DMS79 treated with DMSO at 0.1 percent for 48 hours (cell line): ENCODE measurements at regions not wholly inside any gene's neighbourhood (a gene's known extent, or its start where the extent isn't known, plus 50 kb on each side); places are given as distances from the start of the nearest gene placed in this dataset.

Experiments used
- DNase-seq: peaks from one replicate; lab custom pipeline; 2025; lab: John Stamatoyannopoulos, UW

DNA sequence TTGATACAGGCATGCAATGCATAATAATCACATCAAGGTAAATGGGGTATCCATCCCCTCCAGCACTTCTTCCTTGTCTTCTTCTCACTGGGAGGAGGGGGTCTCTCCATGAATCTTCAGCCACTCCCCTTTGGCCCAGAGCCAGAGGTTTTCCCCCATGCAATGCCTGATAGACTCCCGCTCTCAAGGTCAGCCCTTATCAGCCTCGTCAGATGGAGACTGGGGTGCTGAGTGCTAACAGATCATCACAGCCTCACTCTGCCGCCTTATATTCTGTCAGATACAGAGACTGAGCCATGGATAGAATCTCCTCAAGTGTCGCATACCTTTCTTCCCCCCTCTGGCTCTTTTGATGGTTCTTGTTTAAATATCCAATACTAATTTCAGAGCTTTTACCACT lies 503.1 kb downstream of the AACS start:
- DNase-seq = no peak

DNA sequence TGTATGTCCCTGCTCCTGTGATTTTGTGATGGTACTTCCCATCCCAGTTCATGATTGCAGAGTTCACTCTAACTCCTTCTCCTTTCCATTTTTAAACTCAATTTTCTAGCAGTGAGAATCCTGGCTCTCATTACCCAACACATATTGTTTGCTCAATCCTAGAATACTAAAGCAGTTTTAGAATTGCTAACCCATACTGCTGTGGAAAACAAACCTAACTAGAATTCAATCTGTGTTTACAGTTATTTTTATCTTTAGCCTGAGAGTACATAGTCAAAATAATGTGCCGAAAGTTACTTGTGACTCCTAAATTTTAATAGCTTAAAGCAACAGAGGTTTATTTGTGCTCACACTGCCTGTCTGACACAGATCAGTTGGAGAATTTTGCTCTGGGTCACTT lies 508.0 kb downstream of the AACS start:
- no peak for DNase-seq

DNA sequence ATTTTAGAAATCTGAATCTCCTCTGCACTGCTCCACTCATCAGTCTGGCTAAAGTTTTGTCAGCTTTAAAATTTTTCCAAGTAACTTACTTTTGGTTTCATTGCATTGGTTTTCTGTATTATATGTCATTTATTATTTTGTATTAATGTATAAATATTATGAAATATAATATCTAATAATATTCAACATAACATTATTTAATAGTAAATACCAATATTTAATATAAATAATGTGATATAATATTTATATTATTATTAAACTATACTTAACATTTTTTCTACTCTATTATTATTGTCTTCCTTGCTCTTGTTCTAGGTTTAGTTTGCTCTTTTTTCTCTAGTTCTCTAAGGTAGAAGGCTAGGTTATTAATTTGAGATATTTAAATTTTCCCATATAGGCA lies 512.1 kb downstream of the AACS start:
- no peak for DNase-seq

DNA sequence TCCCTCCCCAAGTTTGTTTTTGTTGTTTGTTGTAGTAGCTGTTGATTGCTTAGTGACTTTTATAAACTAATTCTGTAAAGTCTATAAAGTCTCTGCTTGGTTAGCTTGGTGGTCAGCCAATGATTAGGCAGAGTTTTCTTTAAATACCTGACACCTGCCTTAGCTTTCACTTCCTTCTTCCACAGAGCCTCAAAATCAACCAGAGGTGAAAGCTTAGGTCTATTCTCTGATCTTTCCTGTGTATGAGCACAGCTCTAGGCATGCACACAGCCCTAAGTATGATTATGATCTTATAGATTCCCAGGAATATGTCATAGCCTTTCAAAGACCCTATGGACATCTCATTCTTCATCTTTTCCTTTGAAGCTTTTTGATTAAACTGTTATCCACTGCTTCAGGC lies 514.7 kb downstream of the AACS start:
- DNase-seq = no peak

DNA sequence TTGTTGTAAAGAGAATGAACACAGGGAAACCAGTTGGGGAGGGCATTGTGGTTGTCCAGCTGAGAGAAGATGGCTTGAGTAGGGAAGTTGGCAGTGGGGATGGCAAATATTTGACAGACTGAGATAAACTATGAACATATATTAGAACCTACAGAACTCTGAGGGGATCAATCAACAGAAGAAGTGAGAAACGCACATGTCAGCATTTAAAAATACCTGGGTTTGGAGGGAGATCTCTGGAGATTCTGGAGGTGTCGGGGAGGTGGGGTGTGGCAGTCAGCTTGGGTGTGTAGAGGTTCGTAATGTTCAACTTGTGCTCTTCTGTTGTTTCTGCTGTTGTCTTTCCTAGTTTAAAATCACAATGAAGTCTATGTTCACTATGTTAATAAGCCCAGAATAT lies 517.8 kb downstream of the AACS start:
- DNase-seq = no peak

DNA sequence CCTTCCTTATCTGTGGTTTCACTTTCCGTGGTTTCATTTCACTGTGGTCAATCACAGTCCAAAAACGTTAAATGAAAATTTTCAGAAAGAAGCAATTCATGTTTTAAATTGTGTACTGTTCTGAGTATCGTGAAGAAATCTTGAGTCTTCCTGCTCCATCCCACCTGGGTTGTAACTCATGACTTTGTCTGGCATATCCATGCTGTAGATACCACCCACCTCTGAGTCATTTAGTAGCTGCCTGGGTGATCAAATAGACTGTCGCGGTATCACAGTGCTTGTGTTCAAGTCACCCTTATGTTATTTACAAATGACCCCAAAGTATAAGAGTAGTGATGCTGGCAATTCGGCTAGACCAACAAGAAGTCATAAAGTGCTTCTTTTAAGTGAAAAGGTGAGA lies 521.2 kb downstream of the AACS start:
- no peak for DNase-seq

DNA sequence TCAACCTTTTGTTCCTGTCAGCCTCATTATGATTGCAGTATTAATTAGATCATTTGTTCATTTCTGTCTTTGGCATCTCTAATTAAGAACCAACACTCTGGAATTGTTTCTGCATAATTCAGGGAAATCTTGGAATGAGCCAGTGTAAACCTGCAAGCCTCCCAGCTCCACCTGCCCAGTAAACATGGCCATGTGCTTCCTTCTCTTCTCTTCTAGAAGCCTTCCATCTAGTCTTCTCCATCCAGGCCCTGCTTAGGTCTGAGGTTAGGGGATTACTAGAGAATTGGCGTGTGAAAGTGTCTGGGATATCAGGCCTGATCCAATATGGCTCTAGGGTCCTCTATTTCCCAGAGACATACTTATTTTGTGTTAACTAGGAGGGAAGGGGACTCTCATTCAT lies 528.0 kb downstream of the AACS start:
- no peak for DNase-seq

DNA sequence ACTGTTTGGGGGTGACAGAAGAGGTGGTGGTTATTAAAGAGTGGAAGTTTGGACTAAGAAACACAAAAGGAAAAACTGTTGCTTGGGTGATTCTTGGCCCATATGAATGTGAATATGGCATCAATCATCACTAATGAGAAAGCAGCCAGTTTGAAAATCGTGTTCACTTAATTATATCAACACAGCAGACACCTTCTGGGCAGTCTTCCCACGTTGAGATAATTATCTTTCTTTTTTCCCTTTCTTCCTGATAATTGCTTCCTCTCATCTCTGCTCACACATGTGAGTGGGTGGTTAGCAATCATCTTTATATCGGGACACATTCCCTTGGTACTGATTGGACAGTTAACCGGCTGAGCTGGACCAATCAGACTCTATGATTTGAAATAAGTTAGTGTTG lies 539.7 kb downstream of the AACS start:
- DNase-seq = no peak

DNA sequence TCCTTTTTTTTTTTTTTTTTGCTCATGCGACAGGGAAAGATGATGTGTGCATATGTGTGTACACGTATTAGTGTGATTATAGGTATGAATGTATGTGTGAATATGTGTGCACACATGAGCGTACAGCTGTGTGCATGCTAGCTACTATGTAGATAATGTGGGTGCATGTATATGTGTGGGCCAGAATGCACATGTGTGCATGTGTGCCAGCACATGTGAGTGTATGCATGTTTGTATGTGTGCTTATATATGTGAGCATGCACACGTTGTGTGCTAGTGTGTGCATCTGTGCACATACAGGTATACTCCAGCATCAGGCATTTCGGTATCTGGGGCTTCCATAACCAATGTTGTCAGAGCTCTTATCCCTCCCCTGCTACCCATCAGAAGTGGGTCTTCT lies 541.1 kb downstream of the AACS start:
- DNase-seq = no peak

DNA sequence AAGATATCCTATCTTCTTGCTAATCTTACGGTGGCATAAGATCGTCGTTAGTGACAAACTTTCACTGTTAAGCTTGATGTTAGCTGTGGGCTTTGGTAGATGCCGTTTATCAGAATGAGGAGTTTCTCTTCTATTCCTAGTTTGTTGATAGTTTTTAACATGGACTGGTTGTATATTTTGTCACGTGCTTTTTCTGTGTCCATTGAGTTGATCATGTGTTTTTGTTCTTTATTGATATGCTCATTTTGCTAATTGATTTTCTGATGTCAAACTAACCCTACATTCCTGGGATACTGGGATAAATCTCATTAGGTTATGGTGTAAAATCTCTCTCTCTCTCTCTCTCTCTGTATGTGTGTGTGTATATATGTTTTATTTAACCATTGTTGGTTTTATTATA lies 545.1 kb downstream of the AACS start:
- no peak for DNase-seq

DNA sequence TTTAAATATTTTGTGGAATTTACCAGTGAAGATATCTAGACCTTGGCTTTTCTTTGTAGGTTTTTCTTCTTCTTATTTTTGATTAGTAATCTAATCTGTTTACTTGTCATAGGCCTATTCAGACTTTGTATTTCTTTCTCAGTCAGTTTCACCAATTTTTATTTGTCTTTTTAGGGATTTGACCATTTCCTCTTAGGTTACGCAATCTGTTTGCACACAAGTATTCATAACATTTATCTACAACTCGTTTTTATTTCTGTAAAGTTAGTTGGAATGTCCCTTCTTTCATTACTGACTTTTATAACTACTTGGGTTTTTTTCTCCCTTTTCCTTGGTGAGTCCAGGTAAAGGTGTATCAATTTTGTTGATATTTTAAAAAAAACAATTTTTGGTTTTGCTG lies 545.7 kb downstream of the AACS start:
- no peak for DNase-seq

DNA sequence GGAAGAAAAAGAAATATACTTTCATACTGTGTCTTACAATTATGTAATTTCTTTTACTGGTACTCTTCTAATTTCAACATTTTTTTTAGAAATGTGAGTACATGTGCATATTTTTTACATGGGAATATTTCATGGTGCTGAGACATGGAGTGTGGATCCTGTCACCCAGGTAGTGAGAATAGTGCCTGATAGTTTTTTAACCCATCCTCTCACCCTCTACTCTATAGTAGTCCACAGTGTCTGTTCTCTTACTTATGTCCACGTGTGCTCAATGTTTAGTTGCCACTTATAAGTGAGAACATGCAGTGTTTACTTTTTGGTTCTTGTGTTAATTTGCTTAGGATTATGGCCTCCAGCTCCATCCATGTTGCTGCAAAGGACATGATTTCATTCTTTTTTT lies 548.8 kb downstream of the AACS start:
- DNase-seq = no peak

DNA sequence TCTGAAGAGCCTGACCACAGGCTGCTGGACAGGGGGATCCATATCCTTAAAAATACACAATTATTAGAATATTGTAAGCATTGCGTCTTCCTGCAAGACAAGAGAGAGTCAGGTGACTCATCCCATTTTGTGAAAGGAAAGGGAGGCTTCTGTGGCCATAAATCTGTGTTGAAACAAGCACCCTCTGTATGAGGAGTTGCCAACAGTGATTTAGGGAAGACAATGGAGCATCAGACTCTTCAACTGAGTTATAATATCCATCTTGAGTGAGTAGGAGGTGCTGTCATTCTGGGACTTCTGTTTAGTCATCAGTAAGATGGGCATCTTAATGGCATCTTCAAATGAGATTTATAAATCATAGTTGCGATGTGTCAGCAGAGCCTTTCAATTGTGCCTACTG lies 554.5 kb downstream of the AACS start:
- no peak for DNase-seq

DNA sequence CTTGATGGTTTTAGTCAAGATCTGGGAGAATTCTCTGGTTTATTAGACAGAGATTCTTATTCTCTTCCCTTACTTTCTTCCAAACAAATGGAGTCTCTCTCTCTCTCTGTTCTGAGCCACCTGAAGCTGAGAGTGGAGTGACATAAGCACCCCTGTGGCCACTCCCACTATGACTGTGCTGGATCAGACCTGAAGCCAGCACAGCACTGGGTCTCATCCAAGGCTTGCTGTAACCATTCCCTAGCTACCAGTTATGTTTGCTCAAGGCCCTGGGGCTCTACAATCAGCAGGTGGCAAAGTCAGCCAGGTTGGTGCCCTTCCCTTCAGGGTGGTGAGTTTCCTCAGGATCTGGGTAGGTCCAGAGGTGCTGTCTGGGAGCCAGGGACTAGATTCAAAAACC lies 568.5 kb downstream of the AACS start:
- DNase-seq = no peak

DNA sequence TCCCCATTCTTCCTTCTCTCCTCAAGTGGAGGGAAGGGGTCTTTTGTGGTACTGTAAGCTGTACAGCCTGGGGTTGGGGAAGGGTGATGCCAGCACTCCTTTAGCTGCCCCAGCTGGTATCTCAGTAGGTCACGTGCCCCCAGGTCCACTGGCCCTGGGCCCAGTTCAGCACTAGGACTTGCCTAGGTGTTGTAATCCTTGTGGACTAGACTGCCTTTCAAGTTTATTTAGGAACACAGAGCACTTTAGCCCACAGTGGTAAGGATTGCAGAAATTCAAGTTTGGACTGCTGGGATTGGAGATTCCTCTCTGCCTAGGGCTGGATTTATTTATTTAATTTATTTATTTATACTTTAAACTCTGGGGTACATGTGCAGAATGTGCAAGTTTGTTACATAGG lies 569.6 kb downstream of the AACS start:
- DNase-seq = no peak

DNA sequence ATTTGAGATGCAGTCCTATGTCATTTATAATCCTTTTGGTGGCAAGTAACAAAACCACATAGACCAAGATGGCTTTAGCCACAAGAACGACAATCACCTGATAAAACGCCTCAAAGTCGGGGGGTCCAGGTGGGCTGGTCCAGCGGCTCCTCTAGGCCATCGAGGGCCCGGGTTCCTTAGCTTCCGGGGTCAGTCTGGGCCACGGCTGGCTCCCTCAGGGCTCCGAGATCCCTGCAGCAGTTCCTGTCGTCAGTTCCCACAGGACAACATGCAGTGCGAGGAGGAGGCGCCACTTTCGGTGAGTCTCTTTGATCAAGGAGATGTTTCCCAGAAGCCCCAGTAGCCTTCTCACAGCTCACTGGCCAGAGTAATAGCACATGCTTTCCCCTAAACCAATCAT lies 574.6 kb downstream of the AACS start:
- DNase-seq = no peak

DNA sequence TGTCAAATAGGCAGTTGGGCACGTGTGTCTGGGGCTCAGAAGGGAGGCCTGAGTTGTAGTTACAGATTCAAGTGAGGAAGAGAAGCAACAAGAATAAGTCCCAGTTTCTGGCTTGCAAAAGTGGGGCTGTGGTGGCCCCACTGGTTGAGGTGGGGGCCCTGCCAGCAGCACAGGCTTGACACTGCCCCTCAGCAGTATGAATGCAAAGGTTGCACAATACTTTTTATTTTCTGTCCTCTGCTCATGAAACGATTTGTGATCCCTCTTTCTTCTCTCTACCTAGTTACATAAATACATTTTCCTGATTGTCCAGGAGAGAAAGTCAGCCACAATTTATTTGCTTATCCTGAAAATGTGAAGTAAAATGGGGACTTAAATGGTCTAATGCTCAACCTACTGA lies 577.8 kb downstream of the AACS start:
- DNase-seq = no peak

DNA sequence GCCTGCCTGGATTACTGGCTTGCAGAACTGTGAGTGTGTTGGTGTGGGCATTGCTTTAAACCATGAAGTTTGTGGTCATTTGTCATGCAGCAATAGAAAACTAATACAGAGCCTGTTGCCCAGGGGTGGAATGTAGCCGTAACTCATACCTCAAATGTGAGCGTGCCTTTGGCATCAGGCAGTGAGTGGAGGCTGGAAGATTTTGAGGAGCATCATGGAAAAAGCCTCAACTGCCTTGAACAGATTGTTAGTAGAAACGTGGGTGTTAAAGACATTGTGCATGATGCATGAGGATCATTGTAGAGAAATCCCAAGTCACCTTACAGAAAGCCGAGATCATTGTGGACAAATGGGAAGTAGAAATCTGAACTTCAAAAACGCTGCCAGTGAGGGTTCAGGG lies 580.5 kb downstream of the AACS start:
- DNase-seq = no peak

DNA sequence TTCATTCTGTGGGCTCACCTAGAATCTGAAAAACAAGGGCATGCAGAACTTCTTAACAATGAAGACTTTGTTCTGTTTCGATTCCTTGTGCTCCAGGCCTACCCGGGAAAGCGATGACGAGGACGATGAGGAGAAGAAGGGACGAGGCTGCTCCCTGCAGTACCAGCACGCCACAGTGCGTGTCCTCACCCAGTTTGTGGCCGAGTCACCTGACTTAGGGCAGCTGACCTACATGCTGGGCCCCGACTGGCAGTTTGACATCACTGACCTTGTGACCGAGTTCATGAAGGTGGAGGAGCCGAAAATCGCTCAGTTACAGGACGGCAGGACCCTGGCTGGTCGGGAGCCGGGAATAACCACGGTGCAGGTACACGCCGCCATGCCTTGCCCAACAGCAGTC lies 585.4 kb downstream of the AACS start:
- no peak for DNase-seq

DNA sequence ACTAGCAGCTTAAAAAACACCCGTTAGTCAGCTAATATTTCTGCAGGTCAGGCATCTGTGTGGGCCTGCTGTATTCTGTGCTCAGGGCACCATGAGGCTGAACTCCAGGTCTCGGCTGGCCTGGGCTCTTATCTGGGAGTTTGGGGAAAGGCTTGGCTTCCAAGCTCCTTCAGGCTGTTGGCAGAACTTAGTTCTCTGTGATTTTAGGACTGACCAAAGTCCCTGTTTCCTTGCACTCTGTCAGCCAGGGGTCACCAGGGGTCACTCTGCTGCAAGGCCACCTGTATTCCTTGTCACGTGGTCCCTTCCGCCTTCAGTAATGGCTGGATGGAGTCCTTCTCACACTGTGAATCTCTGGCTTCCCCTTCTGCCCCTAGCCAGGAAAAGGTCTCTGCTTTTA lies 586.4 kb downstream of the AACS start:
- no peak for DNase-seq

DNA sequence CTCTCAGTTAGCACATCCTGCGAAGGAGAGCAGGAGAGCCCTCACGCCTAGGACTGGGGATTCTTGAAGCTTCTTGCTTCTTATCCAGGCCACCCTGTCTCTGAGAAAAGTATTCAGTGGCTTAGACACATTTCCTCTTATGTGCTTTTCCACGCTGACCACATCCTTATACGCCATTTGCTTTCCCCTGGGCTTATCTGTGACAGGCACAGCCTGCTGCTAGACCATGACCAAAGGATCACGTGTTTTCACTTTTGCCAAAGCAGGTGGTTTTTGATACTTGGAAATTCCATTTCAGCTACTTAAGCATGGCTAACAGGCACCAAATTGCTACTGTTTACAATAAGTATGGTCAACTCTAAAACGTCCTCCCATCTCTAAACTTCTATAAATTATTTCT lies 587.4 kb downstream of the AACS start:
- no peak for DNase-seq

DNA sequence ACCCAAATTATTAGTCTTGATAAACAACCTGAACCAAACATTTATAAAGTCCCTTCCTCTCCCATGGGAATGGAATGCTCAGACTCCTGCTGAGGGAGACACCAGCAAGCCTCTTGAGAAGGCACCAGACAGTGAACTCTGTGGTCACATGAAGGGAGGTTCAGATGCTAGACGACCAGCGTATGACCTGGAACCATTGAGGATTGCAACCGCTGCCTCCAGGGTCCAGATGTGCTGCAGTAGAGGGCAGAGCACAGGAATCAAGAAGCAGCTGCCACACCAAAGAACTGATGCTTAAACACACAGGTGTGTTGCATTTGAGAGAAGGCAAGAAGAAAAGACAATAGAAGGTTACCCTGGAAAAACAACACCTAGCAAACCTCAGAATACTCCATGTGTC lies 592.4 kb downstream of the AACS start:
- no peak for DNase-seq

DNA sequence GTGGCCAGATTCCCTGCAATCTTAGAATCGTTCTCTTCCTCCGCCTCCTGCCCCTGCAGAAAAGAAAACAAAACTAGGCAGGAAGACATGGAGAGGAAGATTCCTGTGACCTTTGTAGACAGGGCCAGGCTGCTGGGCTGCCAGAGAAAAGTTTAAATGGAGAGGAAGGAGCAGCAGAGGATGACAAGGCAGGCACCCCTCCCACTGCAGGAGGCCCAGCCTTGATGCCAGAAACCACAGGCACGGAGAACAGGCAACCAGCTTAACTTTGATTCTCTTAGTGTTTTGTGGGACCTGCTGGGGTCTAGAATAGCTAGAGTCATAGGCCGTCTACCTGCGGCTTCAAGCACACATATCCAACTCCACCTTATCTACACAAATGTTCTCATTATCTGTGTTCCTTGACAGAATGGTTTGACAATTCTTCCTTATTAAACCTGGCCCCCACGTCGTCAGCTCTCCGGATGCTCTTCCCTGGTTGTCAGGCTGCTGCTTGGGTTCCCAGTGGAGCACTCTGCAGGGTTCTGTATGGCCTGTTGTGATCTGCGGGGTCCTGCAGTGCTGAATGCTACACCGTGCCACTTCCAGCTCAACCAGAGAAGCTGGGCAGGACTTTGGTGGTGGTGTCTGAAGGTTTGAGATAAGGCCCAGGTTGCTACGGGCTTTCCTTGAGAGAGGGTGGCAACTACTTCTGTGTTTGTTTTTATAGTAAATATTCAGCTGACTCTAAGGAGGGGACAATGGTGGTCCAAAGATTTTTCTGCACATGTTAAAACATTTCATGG lies 609.5 kb downstream of the AACS start:
- no peak for DNase-seq

DNA sequence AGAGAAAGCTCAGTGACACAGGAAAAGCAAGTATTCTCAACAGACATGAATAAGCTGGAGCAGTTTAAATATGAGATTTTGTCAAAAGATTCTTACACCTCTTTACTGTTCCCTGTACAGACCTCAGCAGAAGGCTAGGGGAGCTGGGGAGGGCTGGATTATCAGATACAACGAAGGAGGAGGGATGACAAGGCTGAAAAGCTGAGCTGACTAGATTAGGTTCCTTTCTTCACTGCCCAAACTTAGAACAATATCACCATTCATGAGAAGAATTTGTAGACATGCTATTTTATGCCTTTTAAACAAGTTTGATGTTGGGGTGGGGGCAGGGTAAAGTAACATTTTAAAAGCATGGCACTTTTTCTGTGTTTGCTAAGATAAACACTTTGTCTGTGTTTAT lies 611.1 kb downstream of the AACS start:
- no peak for DNase-seq

DNA sequence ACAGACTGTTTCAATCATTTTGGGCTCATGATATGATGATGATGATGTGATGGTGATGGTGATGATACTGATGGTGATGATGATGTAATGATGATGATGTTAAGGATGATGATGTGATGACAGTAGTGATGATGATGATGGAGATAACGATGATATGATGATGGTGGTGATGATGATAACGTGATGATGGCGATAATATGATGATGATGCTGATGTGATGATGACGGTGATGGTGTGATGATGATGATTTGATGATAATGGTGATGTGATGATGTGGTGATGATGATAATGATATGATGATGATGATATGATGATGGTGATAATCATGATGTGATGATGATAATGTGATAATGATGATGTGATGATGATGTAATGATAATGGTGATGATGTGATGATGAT lies 612.6 kb downstream of the AACS start:
- no peak for DNase-seq
